GM19351 (cell line): ENCODE measurements at regions not wholly inside any gene's neighbourhood (a gene's known extent, or its start where the extent isn't known, plus 50 kb on each side); places are given as distances from the start of the nearest gene placed in this dataset.

ENCODE experiments used
- ATAC-seq: cut with Tn5 transposase; IDR thresholded peaks from one replicate; pipeline ENCODE4 v1.9.1; 2021; ENCODE audit warnings: mild to moderate bottlenecking, moderate library complexity; ENCODE audit not compliant: unreplicated experiment

- ATAC-seq, result no peak
Observed at GRCh38 chr13:50585674-50586413, 257.6 kb downstream of the DLEU7 start.

- ATAC-seq, result no peak
Observed at GRCh38 chr13:50586414-50587083, 256.9 kb downstream of the DLEU7 start.

DNA sequence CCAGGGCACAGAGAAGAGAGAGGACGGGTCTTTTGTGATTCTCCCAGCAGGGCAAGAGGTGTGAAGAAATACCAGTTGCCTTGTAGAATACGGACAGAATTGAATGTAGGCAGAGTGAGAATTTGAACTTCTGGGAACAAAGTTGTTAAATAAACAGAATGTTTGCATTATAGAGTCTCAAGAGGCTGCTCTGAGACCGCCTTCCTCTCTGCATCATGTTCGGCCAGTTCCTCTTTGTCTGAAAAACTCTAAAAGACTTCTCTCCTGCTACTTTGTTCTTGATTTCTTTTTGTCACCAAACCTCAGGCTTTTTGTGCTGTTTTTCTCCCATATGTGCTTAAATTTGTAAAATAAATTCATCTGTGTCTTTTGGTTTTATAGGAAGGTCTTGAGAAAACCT lies 256.4 kb downstream of the DLEU7 start:
- no peak for ATAC-seq

GRCh38 chr13:50587645-50588373 lies 255.7 kb downstream of the DLEU7 start:
- no peak for ATAC-seq

GRCh38 chr13:50588491-50589130 lies 254.9 kb downstream of the DLEU7 start:
- ATAC-seq, result no peak

GRCh38 chr13:50589139-50589538 lies 254.4 kb downstream of the DLEU7 start:
- no peak for ATAC-seq

GRCh38 chr13:50589651-50590054 lies 253.8 kb downstream of the DLEU7 start:
- no peak for ATAC-seq

- no peak for ATAC-seq
Observed at GRCh38 chr13:50592412-50593155, 250.9 kb downstream of the DLEU7 start.

DNA sequence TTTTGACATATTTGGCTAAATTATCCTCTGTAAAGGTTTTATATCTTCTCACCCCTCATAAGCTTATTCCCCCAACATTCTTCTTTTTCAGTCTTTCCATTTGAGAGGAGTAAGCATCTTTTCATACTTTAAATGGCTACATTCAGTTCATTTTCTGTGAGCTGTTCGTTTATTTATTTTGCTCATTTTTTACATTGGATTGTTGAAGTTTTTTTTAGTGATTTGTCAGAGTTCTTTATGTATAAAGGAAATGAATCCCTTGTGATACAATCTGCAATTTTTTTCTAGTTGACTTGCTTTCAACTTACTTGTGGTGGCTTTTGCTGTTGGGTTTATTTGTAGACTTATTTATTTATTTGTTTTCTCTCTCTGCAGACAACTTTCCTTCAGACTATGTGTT lies 250.3 kb downstream of the DLEU7 start:
- ATAC-seq, result no peak

- ATAC-seq, result peak; percentile 89
Observed at GRCh38 chr13:50594276-50595051, 249.0 kb downstream of the DLEU7 start.

GRCh38 chr13:50595196-50595595 lies 248.3 kb downstream of the DLEU7 start:
- no peak for ATAC-seq

GRCh38 chr13:50596156-50596555 lies 247.3 kb downstream of the DLEU7 start:
- no peak for ATAC-seq

- no peak for ATAC-seq
Observed at GRCh38 chr13:50596776-50597203, 246.7 kb downstream of the DLEU7 start.

DNA sequence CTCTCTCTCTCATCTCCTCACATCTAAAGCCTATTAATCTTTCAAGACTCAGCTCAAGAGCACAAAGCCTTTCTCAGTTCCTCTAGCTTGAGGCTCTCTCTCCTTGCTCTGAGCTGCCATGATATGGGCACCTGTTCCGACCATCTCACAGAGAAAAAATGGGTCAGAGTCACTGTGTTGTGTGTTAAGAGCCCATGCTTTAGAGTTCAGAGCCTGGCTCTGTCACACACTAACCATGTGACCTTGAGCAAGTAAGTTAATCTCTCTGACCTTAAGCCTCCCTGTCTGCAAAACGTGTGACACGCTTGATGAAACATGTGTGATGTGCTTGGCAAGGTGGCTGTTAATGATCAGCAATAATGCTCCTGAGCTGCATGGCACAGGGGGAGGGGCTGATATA lies 245.2 kb downstream of the DLEU7 start:
- no peak for ATAC-seq

DNA sequence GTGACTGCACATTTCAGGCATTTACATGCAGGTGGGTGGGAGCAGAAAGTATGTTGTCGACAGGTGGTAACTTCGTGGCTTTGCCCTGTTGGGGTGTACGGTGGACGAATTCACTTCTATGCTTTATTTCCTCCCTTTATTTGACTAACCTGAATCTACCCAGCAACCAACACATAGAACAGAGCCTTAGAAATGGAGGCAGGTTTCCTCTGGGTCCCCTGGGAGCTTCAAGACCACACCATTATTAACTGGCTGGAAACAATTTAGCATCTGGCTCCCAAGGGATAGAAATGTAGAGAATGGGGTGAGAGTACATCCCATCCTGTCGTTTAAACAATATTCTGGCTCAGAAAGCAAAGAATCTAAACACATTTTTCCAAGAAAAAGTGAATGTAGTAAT lies 244.4 kb downstream of the DLEU7 start:
- ATAC-seq, result no peak

- ATAC-seq, result no peak
Observed at GRCh38 chr13:50599927-50600326, 243.6 kb downstream of the DLEU7 start.

DNA sequence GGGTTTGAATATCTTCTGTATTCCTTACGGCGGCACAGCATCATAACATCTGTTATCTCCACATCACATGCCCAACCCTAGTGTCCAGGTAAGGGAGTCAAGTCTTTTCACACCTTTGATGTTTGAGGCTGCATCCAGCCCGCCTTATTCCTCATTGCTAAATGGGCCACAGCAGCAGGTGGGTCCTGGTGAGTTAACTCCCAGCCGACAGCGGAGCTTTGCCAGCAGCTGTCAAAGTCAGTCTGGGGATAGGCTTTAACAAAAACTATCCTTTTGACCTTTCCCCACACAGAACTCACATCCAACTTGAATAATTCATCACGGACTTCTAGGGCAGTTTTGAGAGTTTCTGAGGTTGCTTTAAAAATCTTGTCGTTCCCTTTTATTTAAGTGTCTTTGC lies 235.1 kb downstream of the DLEU7 start:
- no peak for ATAC-seq

DNA sequence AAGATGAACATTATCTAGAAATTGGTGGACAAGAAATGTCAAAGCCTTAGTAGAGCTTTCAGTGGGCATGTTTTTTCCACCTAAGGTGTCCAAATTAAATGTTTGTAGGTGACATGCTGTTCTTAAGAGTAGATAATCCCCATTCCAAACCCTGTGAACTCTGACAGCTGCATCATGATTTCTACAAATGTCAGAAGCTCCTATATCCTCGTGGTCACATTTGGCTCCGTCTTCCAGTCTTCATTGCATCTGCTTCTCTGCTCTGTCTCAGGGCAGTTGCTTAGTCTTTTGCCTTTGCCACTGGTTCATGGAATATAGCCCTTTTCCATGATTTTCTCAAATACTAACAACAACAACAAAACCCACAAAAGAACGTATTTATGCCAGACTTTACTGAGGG lies 234.5 kb downstream of the DLEU7 start:
- no peak for ATAC-seq

GRCh38 chr13:50610238-50610637 lies 233.3 kb downstream of the DLEU7 start:
- no peak for ATAC-seq
